ENCODE measurements at regions not wholly inside any gene's neighbourhood (a gene's known extent, or its start where the extent isn't known, plus 50 kb on each side); places are given as distances from the start of the nearest gene placed in this dataset.

- no peak for DNase-seq
Measured at GRCh38 chr4:159503236-159504008, 400.5 kb downstream of the RAPGEF2 start.

- no peak for DNase-seq
Measured at GRCh38 chr4:159504684-159505083, 401.8 kb downstream of the RAPGEF2 start.

GRCh38 chr4:159505266-159505975 is 402.5 kb downstream of the RAPGEF2 start:
- no peak for DNase-seq

- DNase-seq: no peak
Measured at GRCh38 chr4:159506801-159507517, 404.1 kb downstream of the RAPGEF2 start.

GRCh38 chr4:159508917-159509500 is 406.1 kb downstream of the RAPGEF2 start:
- no peak for DNase-seq

- no peak for DNase-seq
Measured at GRCh38 chr4:159512348-159512747, 409.5 kb downstream of the RAPGEF2 start.

GRCh38 chr4:159515314-159516025 is 412.6 kb downstream of the RAPGEF2 start:
- DNase-seq: no peak

GRCh38 chr4:159516556-159517140 is 413.8 kb downstream of the RAPGEF2 start:
- no peak for DNase-seq

GRCh38 chr4:159520074-159520473 is 417.2 kb downstream of the RAPGEF2 start:
- DNase-seq: no peak

- no peak for DNase-seq
Measured at GRCh38 chr4:159526172-159526571, 423.3 kb downstream of the RAPGEF2 start.

GRCh38 chr4:159534655-159535054 is 431.8 kb downstream of the RAPGEF2 start:
- DNase-seq: no peak

GRCh38 chr4:159538556-159538955 is 435.7 kb downstream of the RAPGEF2 start:
- no peak for DNase-seq

- DNase-seq: no peak
Measured at GRCh38 chr4:159540038-159540437, 437.2 kb downstream of the RAPGEF2 start.

GRCh38 chr4:159540501-159540900 is 437.6 kb downstream of the RAPGEF2 start:
- no peak for DNase-seq

GRCh38 chr4:159541143-159541542 is 438.3 kb downstream of the RAPGEF2 start:
- DNase-seq: no peak

GRCh38 chr4:159542296-159542695 is 439.4 kb downstream of the RAPGEF2 start:
- no peak for DNase-seq

- DNase-seq: no peak
Measured at GRCh38 chr4:159543831-159544230, 441.0 kb downstream of the RAPGEF2 start.

GRCh38 chr4:159545556-159545955 is 442.7 kb downstream of the RAPGEF2 start:
- no peak for DNase-seq

GRCh38 chr4:159547645-159548308 is 444.9 kb downstream of the RAPGEF2 start:
- no peak for DNase-seq

- no peak for DNase-seq
Measured at GRCh38 chr4:159549098-159549518, 446.2 kb downstream of the RAPGEF2 start.

- no peak for DNase-seq
Measured at GRCh38 chr4:159551281-159551680, 448.4 kb downstream of the RAPGEF2 start.

Measured in hematopoietic multipotent progenitor cell treated with erythropoietin and hydrocortisone succinate and interleukin-3 and kit ligand, for 6 days (in vitro differentiated cells).